ENCODE measurements at regions not wholly inside any gene's neighbourhood (a gene's known extent, or its start where the extent isn't known, plus 50 kb on each side); places are given as distances from the start of the nearest gene placed in this dataset.

GRCh38 chr19:32038021-32038920, 307.1 kb upstream of the ZNF507 start:
- TF ChIP-seq CTCF (IDR thresholded peaks at IDR 0.05) = no peak
- no peak for TF ChIP-seq POLR2AphosphoS5 (IDR thresholded peaks at IDR 0.05)

Data from gastroesophageal sphincter (tissue), 3 donors.